ENCODE measurements at regions not wholly inside any gene's neighbourhood (a gene's known extent, or its start where the extent isn't known, plus 50 kb on each side); places are given as distances from the start of the nearest gene placed in this dataset.

- no peaks in the 10 kb centered on the region for H3K9me3 Mint-ChIP-seq
- H3K27ac Mint-ChIP-seq: no peak overlapping the region
- ATAC-seq: no peak
- H3K4me1 Mint-ChIP-seq: no peaks in the 10 kb centered on the region
- no peak overlapping the region for H3K4me3 Mint-ChIP-seq
- H3K36me3 Mint-ChIP-seq: no peaks in the 10 kb centered on the region
- no peak for DNase-seq (ENCODE audit: low spot score in 2 of 2)
These were observed 518.9 kb upstream of the ADARB2 start for GRCh38 chr10:2256241-2256640.

DNA sequence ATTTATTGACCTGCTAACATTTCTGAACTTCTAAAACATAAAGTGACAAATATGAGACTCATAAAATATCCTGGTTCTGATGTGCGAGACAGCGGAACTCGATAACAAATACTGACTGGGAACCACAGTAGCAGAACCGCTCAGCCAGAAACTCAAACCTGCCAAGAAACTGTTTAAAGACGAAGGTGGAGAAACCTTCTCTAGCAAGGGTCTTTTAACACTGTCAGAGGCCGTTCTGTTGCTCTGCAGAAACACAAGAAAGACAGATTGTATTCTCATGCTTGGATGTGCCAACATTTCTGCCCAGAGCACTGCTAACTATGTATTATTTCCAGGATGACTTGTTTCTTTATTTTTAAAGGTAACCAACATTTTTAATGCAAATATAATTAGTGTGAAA, 514.8 kb upstream of the ADARB2 start:
- Mint-ChIP-seq H3K4me3 (no peak overlapping the region), H3K4me1 (no peaks in the 10 kb centered on the region), H3K27ac (no peak overlapping the region), H3K9me3 (no peaks in the 10 kb centered on the region), H3K36me3 (no peaks in the 10 kb centered on the region)
- ATAC-seq (no peak), DNase-seq (ENCODE audit: low spot score in 2 of 2) (no peak)

- H3K4me1 Mint-ChIP-seq: no peaks in the 10 kb centered on the region
- ATAC-seq (no peak), DNase-seq (ENCODE audit: low spot score in 2 of 2) (no peak)
- no peaks in the 10 kb centered on the region for H3K9me3 Mint-ChIP-seq
- H3K36me3 Mint-ChIP-seq: no peaks in the 10 kb centered on the region
- no peak overlapping the region for H3K27ac Mint-ChIP-seq
- no peak overlapping the region for H3K4me3 Mint-ChIP-seq
These were observed 514.3 kb upstream of the ADARB2 start for GRCh38 chr10:2251631-2252030.

DNA sequence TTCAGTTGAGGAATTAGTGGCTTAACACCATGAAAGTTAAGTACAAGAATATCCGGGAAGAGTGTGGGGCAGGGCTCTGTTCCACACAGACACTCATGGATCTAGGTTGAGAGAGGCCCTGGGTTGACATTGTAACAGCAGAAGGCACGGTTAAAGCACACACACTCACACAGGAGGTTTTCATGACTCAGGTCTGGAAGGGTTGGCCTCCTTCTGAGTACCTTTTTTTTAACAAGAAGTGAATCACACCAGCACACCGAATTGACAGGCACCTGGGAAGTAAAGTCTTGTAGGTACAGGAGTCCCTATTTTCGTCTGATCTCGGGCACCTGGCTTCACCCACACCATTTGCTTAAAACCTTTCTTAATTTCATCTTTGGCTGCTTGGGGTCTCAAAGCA, 509.4 kb upstream of the ADARB2 start:
- H3K9me3 Mint-ChIP-seq: no peaks in the 10 kb centered on the region
- H3K36me3 Mint-ChIP-seq: no peaks in the 10 kb centered on the region
- DNase-seq (ENCODE audit: low spot score in 2 of 2) (no peak), ATAC-seq (no peak)
- H3K27ac Mint-ChIP-seq: no peak overlapping the region
- no peaks in the 10 kb centered on the region for H3K4me1 Mint-ChIP-seq
- no peak overlapping the region for H3K4me3 Mint-ChIP-seq

DNA sequence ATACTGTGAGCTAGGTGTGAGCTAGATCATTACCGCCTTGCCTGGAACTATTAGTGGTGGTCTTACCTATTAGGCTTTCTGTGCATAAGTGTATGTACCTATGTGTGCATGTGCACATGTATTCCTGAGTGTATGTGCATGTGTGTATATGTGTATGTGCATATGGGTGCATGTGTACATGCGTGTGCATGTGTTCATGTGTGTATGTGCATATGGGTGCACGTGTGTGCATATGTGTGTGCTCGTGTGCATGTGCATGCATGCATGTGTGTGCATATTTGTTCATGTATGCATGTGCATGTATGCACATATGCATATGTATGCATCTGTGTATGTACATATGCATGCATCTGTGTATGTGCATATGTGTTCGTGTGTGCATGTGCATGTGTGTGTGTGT, 508.3 kb upstream of the ADARB2 start:
- no peak overlapping the region for H3K4me3 Mint-ChIP-seq
- ATAC-seq (no peak), DNase-seq (ENCODE audit: low spot score in 2 of 2) (no peak)
- H3K27ac Mint-ChIP-seq: no peak overlapping the region
- H3K9me3 Mint-ChIP-seq: no peaks in the 10 kb centered on the region
- H3K36me3 Mint-ChIP-seq: no peaks in the 10 kb centered on the region
- no peaks in the 10 kb centered on the region for H3K4me1 Mint-ChIP-seq

DNA sequence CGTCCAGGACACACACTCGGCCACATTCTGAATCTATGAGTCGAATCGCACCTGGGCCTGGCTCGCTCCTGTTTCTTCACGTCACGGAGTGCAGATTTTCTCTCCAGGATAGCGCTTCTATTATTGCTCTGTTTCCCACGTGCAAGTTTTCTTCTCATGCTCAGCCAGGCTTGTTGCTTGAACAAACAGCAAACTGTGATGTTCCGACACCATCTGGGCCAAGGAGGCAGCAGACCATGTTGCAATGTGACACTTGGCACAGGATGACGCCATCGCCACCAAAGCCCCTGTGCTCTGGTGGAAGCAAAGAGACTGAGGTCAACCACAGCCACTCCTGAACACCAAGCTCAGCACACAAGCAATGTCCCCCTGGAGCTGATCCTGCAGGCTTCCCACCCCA, 507.1 kb upstream of the ADARB2 start:
- no peak overlapping the region for H3K4me3 Mint-ChIP-seq
- H3K4me1 Mint-ChIP-seq: no peaks in the 10 kb centered on the region
- no peaks in the 10 kb centered on the region for H3K9me3 Mint-ChIP-seq
- H3K27ac Mint-ChIP-seq: no peak overlapping the region
- no peaks in the 10 kb centered on the region for H3K36me3 Mint-ChIP-seq
- DNase-seq (ENCODE audit: low spot score in 2 of 2) (no peak), ATAC-seq (no peak)

- Mint-ChIP-seq H3K9me3 (no peaks in the 10 kb centered on the region), H3K27ac (no peak overlapping the region), H3K36me3 (no peaks in the 10 kb centered on the region), H3K4me3 (no peak overlapping the region), H3K4me1 (no peaks in the 10 kb centered on the region)
- ATAC-seq: no peak
- no peak for DNase-seq (ENCODE audit: low spot score in 2 of 2)
These were observed 499.6 kb upstream of the ADARB2 start for GRCh38 chr10:2236876-2237275.

GRCh38 chr10:2232479-2232878, 495.2 kb upstream of the ADARB2 start:
- Mint-ChIP-seq H3K4me3 (no peak overlapping the region), H3K4me1 (no peaks in the 10 kb centered on the region), H3K9me3 (no peaks in the 10 kb centered on the region), H3K27ac (no peak overlapping the region), H3K36me3 (no peaks in the 10 kb centered on the region)
- DNase-seq (ENCODE audit: low spot score in 2 of 2) (no peak), ATAC-seq (no peak)

DNA sequence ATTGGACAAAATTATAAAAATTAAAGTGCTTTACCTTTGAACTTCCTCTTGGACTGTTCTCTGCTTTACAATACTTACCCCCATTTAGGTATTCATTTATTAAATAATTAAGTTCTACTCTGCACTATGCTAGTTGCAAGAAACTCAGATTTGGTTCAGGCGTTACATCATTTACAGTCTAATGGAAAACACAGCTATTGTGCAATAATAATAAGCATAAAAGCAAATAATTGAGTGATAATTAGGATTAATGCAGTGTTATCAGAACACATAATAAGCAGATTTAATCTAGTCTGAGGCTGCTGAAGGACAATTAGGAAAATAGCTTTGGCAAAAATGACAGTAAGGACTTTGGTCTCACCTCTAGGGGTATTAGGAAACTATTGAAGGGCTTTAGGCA, 493.2 kb upstream of the ADARB2 start:
- no peaks in the 10 kb centered on the region for H3K36me3 Mint-ChIP-seq
- no peak overlapping the region for H3K4me3 Mint-ChIP-seq
- ATAC-seq (no peak), DNase-seq (ENCODE audit: low spot score in 2 of 2) (no peak)
- no peaks in the 10 kb centered on the region for H3K4me1 Mint-ChIP-seq
- H3K9me3 Mint-ChIP-seq: no peaks in the 10 kb centered on the region
- no peak overlapping the region for H3K27ac Mint-ChIP-seq

- no peak overlapping the region for H3K4me3 Mint-ChIP-seq
- DNase-seq (ENCODE audit: low spot score in 2 of 2) (no peak), ATAC-seq (no peak)
- H3K4me1 Mint-ChIP-seq: no peaks in the 10 kb centered on the region
- no peaks in the 10 kb centered on the region for H3K9me3 Mint-ChIP-seq
- H3K27ac Mint-ChIP-seq: no peak overlapping the region
- H3K36me3 Mint-ChIP-seq: no peaks in the 10 kb centered on the region
These were observed 491.1 kb upstream of the ADARB2 start for GRCh38 chr10:2228320-2228901.

- no peak overlapping the region for H3K27ac Mint-ChIP-seq
- H3K4me3 Mint-ChIP-seq: no peak overlapping the region
- DNase-seq (ENCODE audit: low spot score in 2 of 2) (no peak), ATAC-seq (no peak)
- no peaks in the 10 kb centered on the region for H3K4me1 Mint-ChIP-seq
- no peaks in the 10 kb centered on the region for H3K9me3 Mint-ChIP-seq
- no peaks in the 10 kb centered on the region for H3K36me3 Mint-ChIP-seq
These were observed 488.3 kb upstream of the ADARB2 start for GRCh38 chr10:2225609-2226008.

- H3K9me3 Mint-ChIP-seq: no peaks in the 10 kb centered on the region
- no peak overlapping the region for H3K4me3 Mint-ChIP-seq
- no peak overlapping the region for H3K27ac Mint-ChIP-seq
- DNase-seq (ENCODE audit: low spot score in 2 of 2) (no peak), ATAC-seq (no peak)
- H3K4me1 Mint-ChIP-seq: no peaks in the 10 kb centered on the region
- H3K36me3 Mint-ChIP-seq: no peaks in the 10 kb centered on the region
These were observed 486.4 kb upstream of the ADARB2 start for GRCh38 chr10:2223548-2224320.

DNA sequence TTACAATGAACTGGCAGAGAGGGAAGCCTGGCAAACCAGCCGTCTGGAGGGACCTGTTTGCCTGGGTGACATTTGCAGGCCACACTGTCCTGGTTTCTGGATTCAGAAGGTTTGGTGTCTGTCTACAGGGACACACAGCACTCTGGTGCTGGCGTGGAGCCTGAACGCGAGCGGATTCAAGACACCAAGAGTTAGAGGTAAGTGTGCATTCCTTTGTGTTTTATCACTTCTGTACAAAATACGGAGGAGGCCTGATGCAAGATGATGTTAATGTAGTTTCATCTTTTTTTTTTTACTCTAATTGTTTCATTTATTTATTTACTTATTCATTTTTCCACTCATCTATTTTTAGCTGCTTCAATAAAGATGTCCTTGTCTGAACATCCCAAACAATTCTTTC, 485.3 kb upstream of the ADARB2 start:
- Mint-ChIP-seq H3K9me3 (no peaks in the 10 kb centered on the region), H3K4me3 (no peak overlapping the region)

DNA sequence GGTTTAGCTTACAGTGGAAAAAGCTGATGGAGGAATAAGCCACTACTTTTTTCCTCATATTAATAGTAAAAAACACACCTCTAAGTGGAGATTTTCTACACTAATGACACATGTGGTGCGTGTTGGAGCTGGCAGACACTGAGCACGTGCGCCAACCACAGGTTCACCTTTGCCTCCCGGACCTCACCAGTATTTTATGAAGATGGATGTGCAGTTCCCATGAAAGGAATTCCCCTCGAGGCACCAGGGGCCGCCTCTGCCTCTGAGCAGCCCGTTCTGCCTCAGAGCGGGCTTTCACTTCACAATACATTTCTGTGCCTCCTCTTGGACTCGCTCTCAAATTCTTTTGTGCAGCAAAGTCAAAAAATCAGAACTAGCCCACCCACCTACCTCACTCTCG, 477.5 kb upstream of the ADARB2 start:
- Mint-ChIP-seq H3K4me3 (no peak overlapping the region), H3K4me1 (no peaks in the 10 kb centered on the region), H3K27ac (no peak overlapping the region), H3K36me3 (no peaks in the 10 kb centered on the region), H3K9me3 (peaks cover 3% of the 10 kb centered on the region)
- DNase-seq (ENCODE audit: low spot score in 2 of 2): no peak
- ATAC-seq: no peak

More for the DNA sequence above, 485.3 kb upstream of the ADARB2 start:
- no peak for DNase-seq (ENCODE audit: low spot score in 2 of 2)
- no peak for ATAC-seq
- H3K4me1 Mint-ChIP-seq: no peaks in the 10 kb centered on the region
- H3K36me3 Mint-ChIP-seq: no peaks in the 10 kb centered on the region
- H3K27ac Mint-ChIP-seq: no peak overlapping the region

DNA sequence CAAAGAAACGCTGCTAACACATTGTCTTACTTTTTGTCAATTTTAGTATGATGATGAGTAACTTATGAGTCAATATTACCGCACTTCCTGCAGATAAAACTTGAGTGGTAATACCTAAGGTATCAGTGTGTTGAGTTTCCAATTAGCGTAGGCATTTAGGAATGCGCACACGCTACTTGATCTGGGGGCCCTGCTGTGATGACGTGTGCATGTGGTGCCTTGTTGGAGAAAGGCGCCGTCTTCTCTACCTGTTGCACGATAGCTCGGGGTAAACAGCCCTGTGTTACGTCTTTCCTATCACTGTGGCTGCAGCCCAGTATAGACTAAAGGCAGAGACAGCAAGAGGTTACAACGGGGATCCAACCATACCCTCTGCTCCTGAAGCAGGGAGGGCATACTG, 476.8 kb upstream of the ADARB2 start:
- DNase-seq (ENCODE audit: low spot score in 2 of 2) (no peak), ATAC-seq (no peak)
- no peaks in the 10 kb centered on the region for H3K36me3 Mint-ChIP-seq
- H3K27ac Mint-ChIP-seq: no peak overlapping the region
- no peaks in the 10 kb centered on the region for H3K4me1 Mint-ChIP-seq
- no peak overlapping the region for H3K4me3 Mint-ChIP-seq
- peaks cover 3% of the 10 kb centered on the region for H3K9me3 Mint-ChIP-seq

GRCh38 chr10:2212244-2212834, 475.0 kb upstream of the ADARB2 start:
- ATAC-seq (no peak), DNase-seq (ENCODE audit: low spot score in 2 of 2) (no peak)
- Mint-ChIP-seq H3K36me3 (no peaks in the 10 kb centered on the region), H3K4me3 (no peak overlapping the region), H3K9me3 (peaks cover 3% of the 10 kb centered on the region), H3K4me1 (no peaks in the 10 kb centered on the region), H3K27ac (no peak overlapping the region)

Data from stimulated activated effector memory CD8-positive, alpha-beta T cell treated with anti-CD3 and anti-CD28 coated beads, Interleukin-12 subunit alpha, Interleukin-12 subunit beta, amount 100 ng/mL, for 72 hours (primary cell).